ENCODE measurements at regions not wholly inside any gene's neighbourhood (a gene's known extent, or its start where the extent isn't known, plus 50 kb on each side); places are given as distances from the start of the nearest gene placed in this dataset.

DNA sequence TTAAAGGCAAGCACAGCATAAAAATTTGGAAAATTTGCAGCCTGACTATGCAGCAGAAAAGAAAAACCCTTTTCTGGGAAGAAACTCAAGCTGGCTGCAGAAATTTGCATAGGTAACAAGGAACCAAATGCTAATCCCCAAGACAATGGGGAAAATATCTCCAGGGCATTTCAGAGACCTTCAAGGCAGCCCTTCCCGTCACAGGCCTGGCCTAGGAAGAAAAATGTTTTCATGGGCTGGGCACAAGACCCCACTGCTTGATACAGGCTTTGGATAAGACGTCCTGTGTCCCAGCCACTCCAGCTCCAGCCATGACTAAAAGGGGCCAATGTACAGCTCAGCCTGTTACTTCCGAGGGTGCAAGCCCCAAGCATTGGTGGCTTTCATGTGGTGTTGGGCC is 717.6 kb downstream of the TDRD15 start:
- intact Hi-C loops (cut with micrococcal nuclease) = no loop called here
- H3K9me1 ChIP-seq (ENCODE audit: insufficient read depth, low read length) = no peaks in the 10 kb centered on the region
- no peak overlapping the region for H4K91ac ChIP-seq (ENCODE audit: insufficient read depth, low read depth, low read length)
- H4K20me1 ChIP-seq (ENCODE audit: insufficient read depth, low read length) = no peaks in the 10 kb centered on the region
- H2BK5ac ChIP-seq (ENCODE audit: low read depth, low read length, poor library complexity, severe bottlenecking) = no peak overlapping the region
- no peaks in the 10 kb centered on the region; the same call in 1 of the 2 replicates for H3K4me1 ChIP-seq (ENCODE audit: control insufficient read depth, insufficient read depth, low read length)
- CTCF ChIA-PET = no interaction called here
- no peak overlapping the region for H2BK120ac ChIP-seq (ENCODE audit: low read depth, low read length)
- H3K56ac ChIP-seq (ENCODE audit: extremely low read depth, insufficient read depth, low read length) = no peak overlapping the region
- POLR2A ChIA-PET (ENCODE audit: unreplicated experiment) = no interaction called here
- 100% methylated on average over 1 of the region's 3 CpGs; no CpG with 5 or more reads in 1 of the 2 experiments for WGBS, 2 experiments (ENCODE audit: extremely low coverage in 2 of 2, insufficient read length in 1 of 2)
- TF ChIP-seq, protein P1, sequence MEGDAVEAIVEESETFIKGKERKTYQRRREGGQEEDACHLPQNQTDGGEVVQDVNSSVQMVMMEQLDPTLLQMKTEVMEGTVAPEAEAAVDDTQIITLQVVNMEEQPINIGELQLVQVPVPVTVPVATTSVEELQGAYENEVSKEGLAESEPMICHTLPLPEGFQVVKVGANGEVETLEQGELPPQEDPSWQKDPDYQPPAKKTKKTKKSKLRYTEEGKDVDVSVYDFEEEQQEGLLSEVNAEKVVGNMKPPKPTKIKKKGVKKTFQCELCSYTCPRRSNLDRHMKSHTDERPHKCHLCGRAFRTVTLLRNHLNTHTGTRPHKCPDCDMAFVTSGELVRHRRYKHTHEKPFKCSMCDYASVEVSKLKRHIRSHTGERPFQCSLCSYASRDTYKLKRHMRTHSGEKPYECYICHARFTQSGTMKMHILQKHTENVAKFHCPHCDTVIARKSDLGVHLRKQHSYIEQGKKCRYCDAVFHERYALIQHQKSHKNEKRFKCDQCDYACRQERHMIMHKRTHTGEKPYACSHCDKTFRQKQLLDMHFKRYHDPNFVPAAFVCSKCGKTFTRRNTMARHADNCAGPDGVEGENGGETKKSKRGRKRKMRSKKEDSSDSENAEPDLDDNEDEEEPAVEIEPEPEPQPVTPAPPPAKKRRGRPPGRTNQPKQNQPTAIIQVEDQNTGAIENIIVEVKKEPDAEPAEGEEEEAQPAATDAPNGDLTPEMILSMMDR (conservative IDR thresholded peaks at IDR 0.05; ENCODE audit: low read depth, low read length) = no peak
- TF ChIP-seq MAZ (IDR thresholded peaks at IDR 0.05; ENCODE audit: borderline replicate concordance, low read depth, low read length) = no peak
- TF ChIP-seq CEBPB (IDR thresholded peaks at IDR 0.05; ENCODE audit: low read depth, low read length) = no peak
- TF ChIP-seq RCOR1 (IDR thresholded peaks at IDR 0.05; ENCODE audit: insufficient replicate concordance, low read length) = no peak
- TF ChIP-seq, protein P2, sequence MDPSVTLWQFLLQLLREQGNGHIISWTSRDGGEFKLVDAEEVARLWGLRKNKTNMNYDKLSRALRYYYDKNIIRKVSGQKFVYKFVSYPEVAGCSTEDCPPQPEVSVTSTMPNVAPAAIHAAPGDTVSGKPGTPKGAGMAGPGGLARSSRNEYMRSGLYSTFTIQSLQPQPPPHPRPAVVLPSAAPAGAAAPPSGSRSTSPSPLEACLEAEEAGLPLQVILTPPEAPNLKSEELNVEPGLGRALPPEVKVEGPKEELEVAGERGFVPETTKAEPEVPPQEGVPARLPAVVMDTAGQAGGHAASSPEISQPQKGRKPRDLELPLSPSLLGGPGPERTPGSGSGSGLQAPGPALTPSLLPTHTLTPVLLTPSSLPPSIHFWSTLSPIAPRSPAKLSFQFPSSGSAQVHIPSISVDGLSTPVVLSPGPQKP (IDR thresholded peaks at IDR 0.05; ENCODE audit: borderline replicate concordance, low read depth, low read length) = no peak
- TF ChIP-seq RFX5 (IDR thresholded peaks at IDR 0.05; ENCODE audit: low read depth, low read length) = no peak
- no peak for TF ChIP-seq FOS (IDR thresholded peaks at IDR 0.05; ENCODE audit: low read depth, low read length)
- no peak for TF ChIP-seq BHLHE40 (IDR thresholded peaks at IDR 0.05; ENCODE audit: low read depth, low read length)
- TF ChIP-seq MAFK (IDR thresholded peaks at IDR 0.05; ENCODE audit: low read depth, low read length) = no peak
- no peak for TF ChIP-seq POLR2A (IDR thresholded peaks at IDR 0.05; ENCODE audit: low read depth, low read length)
- TF ChIP-seq SMC3 (IDR thresholded peaks at IDR 0.05; ENCODE audit: low read depth, low read length) = no peak
- TF ChIP-seq MXI1 (IDR thresholded peaks at IDR 0.05; ENCODE audit: borderline replicate concordance, low read depth, low read length) = no peak
- TF ChIP-seq RAD21 (IDR thresholded peaks at IDR 0.05; ENCODE audit: low read length) = no peak
- no peak for TF ChIP-seq NFE2L2 (IDR thresholded peaks at IDR 0.05; ENCODE audit: low read depth, low read length)
- TF ChIP-seq, protein P3, sequence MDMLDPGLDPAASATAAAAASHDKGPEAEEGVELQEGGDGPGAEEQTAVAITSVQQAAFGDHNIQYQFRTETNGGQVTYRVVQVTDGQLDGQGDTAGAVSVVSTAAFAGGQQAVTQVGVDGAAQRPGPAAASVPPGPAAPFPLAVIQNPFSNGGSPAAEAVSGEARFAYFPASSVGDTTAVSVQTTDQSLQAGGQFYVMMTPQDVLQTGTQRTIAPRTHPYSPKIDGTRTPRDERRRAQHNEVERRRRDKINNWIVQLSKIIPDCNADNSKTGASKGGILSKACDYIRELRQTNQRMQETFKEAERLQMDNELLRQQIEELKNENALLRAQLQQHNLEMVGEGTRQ (IDR thresholded peaks at IDR 0.05; ENCODE audit: low read depth, low read length) = no peak
- TF ChIP-seq CHD1 (IDR thresholded peaks at IDR 0.05; ENCODE audit: low read depth, low read length) = no peak
- H3K9ac ChIP-seq (ENCODE audit: low read depth, low read length) = no peak overlapping the region
- no peak overlapping the region for H2BK20ac ChIP-seq (ENCODE audit: low read depth, low read length)
- H3K4me2 ChIP-seq (ENCODE audit: low read depth, low read length) = no peak overlapping the region
- H2AK5ac ChIP-seq (ENCODE audit: low read depth, low read length) = no peak overlapping the region
- H2AK9ac ChIP-seq (replicated peaks; ENCODE audit: low read depth, low read length, poor library complexity) = no peak overlapping the region
- H2BK15ac ChIP-seq (ENCODE audit: low read depth, low read length) = no peak overlapping the region
- H2AFZ ChIP-seq (replicated peaks; ENCODE audit: low read length, poor library complexity) = no peak overlapping the region
- no peaks in the 10 kb centered on the region for H3K36me3 ChIP-seq (ENCODE audit: control insufficient read depth, insufficient read depth, low read length)
- dilution Hi-C loops (cut with HindIII; ENCODE audit: low sequenced_read_pairs, unreplicated experiment) = no loop called here
- no TSS peak for BruUV-seq (replicated peaks)
- H3K4me3 ChIP-seq (ENCODE audit: insufficient read depth, low read depth, low read length) = no peak overlapping the region
- H3K23ac ChIP-seq (ENCODE audit: low read depth, low read length) = no peak overlapping the region
- H3K9me3 ChIP-seq (ENCODE audit: control insufficient read depth, insufficient read depth, low read length) = no peaks in the 10 kb centered on the region
- H3K14ac ChIP-seq (replicated peaks; ENCODE audit: low read depth, low read length) = no peak overlapping the region
- H3K27me3 ChIP-seq (ENCODE audit: control insufficient read depth, insufficient read depth, low read length) = no peaks in the 10 kb centered on the region
- H4K8ac ChIP-seq (ENCODE audit: low read depth in 2 of 2, low read length in 2 of 2) = no peak overlapping the region
- ATAC-seq (ENCODE audit: low read depth) (no peak), DNase-seq (no peak)
- H3K79me1 ChIP-seq (ENCODE audit: low read depth in 1 of 2, low read length in 2 of 2) = no peaks in the 10 kb centered on the region
- in situ Hi-C loops (cut with MboI; ENCODE audit: low sequenced_read_pairs) = no loop called here
- no peak overlapping the region for H3K4ac ChIP-seq (ENCODE audit: low read depth, low read length)
- H3K27ac ChIP-seq (ENCODE audit: insufficient read depth, low read length) = no peak overlapping the region
- H3K18ac ChIP-seq (ENCODE audit: low read depth, low read length) = no peak overlapping the region
- H4K5ac ChIP-seq (ENCODE audit: low read depth, low read length) = no peak overlapping the region

Data from IMR-90 (cell line).